ENCODE measurements at regions not wholly inside any gene's neighbourhood (a gene's known extent, or its start where the extent isn't known, plus 50 kb on each side); places are given as distances from the start of the nearest gene placed in this dataset.

DNA sequence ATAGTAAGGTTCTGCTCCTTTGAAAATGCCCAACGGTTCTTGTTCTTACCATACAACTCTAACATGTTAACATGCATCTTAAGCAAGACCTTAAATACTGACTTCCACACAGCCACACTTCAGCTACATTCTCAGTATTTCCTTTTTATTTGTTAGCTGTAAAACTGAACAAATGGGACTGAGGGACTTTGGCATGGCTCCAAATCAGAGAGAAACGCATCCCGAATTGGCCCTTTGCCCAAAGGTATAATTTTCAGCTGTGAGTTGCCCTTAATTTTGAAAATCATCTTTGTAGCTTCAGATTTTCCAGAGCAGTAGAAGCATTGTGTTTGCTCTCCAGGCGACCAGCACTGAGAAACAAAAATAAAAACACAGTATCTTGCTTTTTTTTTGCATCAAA, 56.4 kb downstream of the NEUROD6 start:
- DNase-seq = no peak

DNA sequence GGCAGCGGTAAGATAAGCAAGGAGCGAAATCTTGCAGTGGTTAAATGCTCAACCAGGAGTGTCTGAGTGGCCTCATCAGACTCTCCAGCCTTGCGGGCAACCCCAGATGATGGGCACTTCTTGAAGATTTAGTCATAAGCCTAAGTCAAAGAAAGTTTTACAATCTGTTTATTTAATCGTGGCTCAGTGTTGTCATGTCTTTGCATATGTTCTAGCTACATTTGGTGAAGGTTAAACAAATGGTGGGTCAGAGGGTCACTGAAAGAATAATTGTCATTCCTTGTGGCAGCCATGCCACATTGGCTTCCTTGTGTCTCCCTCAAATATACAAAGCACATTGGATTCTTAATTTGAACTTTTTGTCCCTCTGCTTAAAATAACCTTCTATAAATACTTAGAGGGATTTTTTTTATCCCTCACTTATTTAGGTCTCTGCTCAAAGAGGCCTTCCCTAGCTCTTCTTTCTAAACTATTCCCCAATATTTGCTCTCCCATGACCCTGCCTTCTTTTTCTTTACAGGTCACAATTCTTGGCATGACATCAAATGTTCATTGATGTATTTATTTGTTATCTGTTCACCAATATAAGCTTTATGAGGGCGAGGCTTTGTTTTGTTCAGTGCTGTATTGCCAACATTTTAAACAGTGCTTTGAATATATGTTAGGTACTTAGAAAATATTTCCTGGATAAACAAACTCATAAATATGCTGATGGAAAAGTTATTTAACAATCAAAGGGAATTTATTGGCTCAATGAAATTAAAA, 68.7 kb downstream of the NEUROD6 start:
- no peak for DNase-seq

DNA sequence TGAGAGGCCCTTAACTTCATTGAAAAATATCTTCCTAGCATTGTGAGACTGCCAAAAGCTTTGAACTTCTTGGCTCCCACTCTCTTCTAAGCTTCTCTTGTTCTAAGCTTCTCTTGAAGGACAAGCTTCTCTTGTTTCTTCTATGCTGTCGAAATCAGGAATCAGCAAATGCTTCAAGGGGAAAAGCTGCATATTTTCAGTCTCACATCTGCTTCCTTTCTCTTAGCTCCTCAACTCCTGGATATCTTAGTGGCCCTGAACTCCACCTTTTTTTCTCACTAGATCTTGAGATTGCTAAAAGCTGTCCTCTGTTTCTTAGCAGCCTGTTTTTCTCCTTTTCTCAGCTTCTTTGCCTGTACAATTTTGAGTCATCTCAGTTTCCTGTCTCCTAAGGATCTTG, 73.0 kb downstream of the NEUROD6 start:
- no peak for DNase-seq

DNA sequence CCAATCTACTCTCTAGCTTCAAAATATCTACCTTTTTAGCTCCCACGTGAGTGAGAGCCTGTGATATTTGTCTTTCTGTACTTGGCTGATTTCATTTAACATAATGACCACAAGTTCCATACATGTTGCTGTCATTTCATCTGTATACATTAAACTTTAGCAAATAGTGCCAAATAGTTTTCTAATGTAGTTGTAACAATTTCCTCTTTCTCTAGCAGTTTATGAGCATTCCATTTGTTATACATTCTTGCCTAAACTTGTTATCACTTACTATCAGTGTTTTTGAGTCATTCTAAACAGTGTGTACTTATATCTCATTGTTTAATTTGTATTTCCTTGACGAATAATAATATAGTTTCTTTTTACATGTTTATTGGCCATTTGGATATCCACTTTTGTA, 77.2 kb downstream of the NEUROD6 start:
- no peak for DNase-seq

DNA sequence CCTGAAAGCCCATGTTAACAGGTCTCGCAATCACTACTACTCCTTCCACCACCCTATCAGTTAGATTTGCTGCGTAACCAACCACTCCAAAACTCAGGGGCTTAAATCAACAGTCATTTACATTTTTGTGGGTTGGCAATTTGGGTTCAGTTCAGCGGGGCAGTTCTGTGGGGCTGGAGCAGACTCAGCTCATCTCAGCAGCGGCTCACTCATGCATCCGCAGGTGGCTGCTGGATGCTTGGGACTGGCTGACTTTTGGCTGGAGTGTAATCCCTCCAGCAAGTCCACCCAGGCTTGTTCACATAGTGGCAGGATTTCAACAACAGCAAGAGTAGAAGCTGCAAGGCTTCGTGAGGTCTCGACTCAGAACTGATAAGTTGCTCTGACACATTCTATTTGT, 79.2 kb downstream of the NEUROD6 start:
- DNase-seq = no peak

DNA sequence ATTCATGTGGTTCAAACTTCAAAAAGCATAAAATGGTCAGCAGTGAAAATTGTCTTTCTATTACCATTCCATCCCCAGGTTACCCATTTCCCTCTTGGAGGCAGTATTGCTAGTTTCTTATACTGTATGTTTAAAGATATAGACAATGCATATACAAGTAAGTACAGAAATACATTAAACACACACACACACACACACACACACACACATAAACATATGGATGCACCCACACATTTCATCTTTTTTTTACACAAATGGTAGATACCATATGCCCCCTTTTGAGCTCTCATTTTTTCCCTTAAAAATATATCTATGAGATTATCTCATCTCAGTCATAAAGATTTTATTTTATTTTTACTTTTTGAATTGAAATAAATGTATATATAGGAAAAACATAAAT, 79.7 kb downstream of the NEUROD6 start:
- DNase-seq = no peak

DNA sequence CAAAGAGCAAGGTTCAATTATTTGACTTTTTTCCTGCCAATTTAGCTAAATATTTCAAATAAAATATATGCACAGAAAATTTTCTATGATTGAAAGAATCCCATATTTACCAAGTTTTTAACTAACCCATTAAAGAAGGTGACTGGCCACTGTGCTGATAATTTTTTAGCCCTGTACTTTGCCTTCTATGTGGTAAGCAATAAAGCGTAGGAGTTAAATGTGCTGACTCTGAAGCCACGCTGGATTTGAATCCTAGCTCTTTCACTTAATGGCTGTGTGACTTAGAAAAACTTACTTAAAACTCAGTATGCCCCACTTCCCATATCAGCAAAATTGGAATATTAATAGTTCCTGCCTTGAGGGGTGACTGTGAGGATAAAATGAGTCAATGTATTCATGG, 82.1 kb downstream of the NEUROD6 start:
- no peak for DNase-seq

DNA sequence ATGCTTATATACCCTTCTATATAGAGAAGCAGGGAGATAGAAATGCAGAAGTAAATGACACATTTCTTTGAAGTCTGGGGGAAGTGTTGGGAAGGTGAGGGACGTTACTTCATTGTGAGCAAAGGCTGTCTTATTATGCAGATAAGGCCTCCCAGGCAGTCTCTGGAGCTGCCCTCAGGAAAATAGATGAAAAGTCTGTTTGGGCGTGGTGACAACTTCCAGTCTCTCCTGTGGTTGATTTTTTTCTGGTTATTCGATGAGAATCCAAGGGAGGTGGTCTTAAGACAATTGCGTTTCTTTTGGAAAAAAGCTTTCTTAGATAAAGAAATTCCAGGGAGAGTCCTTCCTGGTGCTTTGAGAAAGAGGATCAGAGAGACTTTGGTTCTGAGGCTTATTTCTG, 84.0 kb downstream of the NEUROD6 start:
- peak; percentile 0 for DNase-seq

DNA sequence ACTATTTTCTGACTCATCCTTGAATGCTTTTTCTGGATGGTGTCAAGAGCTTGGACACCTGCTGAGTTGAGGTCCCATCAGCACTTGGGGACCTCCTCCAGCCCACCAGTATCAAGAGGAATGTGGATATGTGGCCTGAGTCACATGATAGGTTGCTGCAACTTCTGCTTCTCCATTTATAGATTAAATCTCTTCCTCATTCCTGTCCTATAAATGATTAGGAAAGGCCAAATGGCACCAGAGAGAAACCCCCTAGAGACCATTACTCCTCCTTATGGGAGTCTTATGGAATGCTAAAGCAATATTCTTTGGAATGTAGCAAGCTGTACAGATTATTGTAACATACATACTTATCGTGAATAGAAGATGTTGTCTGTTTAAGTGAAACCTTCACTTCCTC, 85.6 kb downstream of the NEUROD6 start:
- peak; percentile 1 for DNase-seq

DNA sequence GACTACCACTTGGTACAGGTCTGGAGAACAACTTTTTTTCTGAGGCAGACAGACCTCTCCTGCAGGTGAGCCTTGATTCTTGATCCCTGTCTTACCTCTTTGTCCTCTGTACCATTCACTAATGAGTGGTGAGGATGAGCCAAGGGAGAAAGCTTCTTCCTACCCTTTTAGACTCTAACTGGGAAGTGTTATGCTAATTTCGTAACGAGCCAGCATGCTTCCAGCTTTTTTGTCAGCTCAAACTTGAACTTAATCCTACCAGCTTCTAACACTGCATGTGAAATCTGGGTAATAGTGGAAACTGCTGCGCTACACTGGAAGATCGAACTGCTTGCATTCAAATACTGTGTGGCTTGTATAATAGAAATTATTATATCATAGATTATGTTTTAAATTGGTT, 87.0 kb downstream of the NEUROD6 start:
- DNase-seq = no peak

DNA sequence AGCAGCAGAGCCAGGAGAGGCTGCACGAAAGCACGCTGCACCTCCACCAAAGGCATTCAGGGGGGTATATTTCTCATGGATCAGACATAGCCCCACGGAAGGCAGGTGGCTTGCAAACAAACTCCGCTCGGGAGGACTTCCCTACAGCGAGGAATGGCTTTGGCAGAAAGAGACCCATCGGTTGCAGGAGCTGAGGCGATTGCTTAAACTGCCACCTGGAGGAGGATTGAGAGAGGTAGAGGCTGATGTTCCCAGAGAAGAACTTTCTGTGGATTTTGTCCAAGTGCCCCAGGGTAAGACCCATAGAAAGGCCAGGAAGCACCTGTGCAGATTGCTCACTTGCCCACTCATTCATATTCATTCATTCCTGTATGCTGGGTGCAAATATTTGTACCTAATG, 89.1 kb downstream of the NEUROD6 start:
- DNase-seq = no peak

DNA sequence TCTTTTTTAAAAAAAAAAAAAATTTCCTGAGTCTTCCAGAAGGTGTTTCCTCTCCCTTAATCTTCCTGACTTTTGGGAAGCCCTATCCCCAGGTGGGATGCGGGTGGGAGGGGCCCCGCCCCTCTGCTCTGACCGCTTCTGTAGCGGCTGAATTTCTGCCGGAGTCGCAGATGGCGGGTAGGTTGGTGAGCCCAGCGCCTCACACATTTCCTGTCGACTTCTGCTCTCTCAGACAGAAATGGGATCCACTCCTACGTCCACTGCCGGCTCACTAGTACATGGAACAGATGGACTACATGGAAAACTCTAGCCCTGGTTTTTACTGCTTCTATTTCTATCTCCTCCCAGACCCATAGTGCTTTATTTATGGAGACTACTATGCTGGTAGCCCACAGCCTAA, 90.9 kb downstream of the NEUROD6 start:
- DNase-seq = no peak

DNA sequence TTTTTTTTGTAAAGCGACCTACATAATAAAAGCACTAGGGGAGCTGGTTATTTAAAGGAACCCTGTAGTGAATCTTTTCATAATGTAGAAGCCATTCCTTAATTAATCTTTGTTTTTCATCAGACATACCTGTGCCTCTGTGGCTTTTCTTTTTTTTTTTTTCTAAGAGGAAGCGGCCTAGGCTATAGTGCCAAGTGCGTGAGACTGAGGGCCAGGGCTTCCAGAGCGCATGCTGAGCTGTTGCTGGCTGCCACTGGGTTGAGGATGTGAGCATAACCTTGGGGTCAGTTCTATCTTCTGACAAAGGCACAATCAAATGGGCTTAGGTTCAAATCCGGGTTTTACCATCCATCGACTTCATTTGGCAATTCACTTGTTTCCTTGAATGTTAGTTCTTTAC, 103.7 kb downstream of the NEUROD6 start:
- no peak for DNase-seq

DNA sequence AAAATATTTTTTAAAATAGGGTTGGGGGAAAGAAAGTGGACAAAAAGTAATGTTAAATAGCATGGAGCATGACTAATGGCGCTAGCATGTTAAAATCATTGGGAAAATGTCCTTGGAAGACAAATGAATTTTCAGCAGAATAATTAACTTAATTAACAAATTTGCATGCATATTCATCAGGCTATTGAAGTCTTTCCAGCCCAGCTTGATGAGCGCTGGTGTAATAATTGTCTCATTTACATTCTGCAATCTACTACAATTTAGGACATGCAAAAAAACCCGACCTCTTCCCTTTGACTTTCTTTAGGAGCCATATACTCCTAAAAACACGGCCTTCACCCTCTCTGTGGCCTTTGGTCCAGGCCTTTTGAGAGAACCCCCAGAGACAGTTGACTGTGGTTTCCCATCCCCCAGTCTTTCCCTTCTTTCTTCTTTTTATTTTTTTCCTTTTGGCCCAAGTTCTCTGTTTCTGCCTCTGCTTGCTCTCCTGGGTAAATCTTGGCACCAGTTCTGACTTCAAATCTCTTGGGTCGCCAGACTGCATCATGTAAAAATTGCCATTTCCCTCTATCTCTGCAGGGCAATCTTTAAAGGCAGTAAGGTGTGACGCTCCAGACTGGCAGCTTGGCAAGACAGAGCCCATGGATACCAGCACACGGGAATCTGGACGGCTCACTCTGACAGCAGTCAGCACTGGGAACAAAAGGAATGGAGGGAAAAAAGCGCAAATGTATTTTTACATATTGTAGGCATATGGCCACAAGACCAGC, 105.5 kb downstream of the NEUROD6 start:
- DNase-seq = no peak

DNA sequence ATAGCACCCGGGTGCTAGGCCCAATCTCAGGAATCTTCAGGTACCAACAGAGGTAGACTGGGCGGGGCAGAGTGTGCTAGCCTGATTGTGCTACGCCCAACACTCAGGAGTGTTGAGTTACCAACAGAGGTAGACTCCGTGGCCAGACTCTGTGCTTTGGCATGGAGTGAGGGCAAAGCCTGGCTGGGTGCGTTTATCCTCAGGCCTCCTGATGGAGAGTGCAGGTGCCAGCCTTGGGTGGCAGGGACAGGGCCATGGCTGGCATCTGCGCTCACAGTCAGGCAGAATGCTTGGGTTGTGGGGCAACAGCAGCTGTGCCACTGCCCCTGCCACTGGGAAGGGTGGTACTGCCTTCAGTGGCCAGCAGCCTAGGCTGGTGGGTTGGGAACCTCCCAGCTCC, 111.6 kb downstream of the NEUROD6 start:
- no peak for DNase-seq

DNA sequence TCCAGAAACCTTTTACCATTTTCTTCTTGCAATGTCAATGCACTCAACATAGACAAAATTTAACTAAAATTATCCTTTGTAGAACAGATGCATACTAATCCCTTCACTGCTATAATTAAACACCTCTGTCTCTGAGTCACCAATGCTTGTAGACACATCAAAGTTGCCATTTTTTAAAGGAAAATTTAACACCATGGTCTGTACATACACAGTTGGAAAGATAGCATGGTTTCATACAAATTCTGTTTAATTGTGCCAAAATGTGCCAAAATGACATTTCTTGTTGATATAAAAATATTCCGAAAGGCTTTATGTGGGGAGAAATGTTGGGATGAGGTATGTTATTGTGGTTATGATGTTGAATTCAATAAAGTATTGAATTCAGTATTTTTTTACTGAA, 125.8 kb downstream of the NEUROD6 start:
- no peak for DNase-seq

DNA sequence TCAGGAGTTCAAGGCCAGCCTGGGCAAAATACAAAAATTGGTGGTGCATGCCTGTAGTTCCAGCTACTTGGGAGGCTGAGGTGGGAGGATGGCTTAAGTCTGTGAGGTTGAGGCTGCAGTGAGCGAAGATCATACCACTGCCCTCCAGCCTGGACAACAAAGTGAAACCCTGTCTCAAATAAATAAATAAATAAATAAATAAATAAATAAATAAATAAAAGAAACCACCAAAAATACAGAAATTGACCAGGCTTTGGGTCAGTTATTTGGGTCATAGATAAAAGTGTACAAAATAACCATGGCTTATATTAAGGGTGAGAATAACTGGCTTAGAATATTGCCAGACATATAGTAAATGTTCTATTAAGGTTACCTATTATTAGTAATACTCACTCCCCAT, 129.2 kb downstream of the NEUROD6 start:
- DNase-seq = no peak

DNA sequence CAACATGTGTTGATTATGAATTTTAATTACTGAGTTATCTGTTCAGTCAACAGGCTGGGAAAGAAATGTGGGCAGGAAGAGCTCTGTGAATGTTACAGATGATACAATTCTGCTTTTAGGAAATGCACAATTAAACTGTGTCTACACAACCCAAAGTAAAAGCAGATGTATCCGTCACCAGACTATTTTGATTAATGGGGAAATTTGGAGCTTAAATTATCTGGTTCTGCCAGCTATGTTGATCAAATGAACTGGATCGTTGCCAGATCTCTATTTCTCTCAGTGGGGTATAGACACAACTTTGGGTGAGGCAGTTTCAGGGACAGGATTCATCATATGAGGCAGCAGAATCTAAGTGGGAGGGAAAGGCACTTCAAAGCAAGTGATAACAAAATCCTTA, 136.5 kb downstream of the NEUROD6 start:
- DNase-seq = no peak

DNA sequence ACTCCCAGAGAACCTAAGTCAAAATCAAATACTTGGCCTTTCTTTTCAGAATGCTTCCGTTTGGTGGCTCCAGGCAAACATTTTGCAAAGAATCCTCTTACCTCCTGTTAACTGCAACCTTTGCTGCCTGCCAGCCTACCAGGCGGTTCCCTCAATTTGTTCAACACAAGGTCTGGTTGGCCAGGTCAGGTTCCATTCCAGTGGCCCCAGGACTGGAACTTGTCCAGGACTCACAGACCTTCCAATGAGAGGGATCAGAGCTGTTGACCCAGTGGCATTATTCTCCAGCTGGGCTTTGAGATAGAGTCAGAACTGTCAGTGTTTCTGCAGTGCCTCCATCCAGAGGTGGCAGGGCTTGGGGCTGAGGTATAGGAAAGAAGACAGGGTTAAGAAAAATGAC, 137.0 kb downstream of the NEUROD6 start:
- DNase-seq = no peak

DNA sequence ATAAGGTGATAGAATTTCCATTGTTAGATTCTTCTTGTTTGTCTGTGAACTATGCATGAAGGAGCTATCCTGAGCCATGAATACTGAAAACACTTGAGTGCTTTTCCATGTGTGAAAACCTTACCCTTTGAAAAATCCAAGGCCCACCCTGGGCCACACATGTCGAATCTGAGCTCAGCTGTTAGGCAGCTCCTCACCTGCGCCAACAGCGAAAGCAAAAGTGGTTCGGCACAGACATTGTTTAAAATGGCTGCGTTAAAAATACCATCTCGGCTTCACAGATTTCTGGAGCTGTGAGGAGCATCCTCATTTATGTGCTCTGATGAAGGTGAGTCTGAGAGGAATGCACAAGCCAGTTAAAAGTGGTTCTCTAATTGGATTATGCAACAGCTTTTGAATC, 137.7 kb downstream of the NEUROD6 start:
- no peak for DNase-seq

DNA sequence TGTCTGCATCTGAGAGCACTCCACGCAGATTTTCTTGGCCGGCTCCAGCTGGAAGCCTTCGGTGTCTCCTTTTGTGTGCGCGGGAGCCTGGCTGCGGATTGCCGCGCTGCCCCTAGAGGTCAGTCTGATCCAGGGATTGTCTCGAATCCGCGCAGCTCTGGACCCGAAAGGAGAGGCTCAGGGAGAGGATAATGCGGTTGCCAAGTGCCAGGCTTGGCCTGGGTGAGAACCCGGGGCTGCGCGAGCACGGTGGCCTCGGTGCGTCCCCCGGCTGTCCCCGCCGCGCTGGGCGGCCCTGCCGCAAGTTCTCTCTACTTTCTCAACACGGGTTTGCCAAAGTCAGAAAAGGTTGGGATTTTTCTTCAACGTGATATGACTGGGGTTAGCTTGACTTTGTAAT, 140.9 kb downstream of the ADCYAP1R1 start:
- peak; percentile 39 for DNase-seq

DNA sequence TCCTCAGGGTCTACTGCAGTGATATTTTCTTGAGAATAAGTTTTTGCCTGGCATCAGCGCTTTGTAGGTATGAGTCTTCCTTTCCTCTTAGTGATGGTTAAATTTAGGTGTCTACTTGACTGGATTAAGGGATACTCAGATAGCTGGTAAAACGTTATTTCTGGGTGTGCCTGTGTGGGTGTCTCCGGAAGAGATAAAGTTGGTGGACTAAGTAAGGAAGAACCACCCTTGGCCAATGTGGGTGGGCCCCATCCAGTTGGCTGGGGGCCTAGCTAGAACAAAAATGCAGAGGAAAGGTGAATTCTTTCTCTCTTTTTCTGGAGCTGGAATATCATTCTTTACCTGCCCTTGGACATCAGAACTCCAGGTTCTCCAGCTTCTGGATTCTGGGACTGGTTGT, 138.8 kb downstream of the ADCYAP1R1 start:
- DNase-seq = no peak

DNA sequence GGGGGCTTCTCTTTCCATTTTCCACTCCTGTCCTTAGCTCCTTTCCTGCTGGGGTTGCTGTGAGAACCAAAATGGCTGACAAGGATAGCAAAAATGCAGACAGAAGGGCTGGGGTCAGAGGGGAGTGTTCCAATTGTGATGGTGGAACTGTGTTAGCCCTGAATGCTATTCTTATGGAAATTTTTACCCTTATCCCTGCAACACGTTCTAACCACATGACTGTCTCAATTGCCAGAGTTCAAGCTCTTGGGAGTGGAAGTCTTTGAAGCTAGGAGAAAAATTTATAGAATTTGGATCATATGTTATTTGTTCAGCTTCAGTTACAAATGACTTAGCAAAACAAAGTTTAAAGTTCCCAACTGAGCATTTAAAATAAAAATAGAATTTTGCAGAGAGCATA, 134.1 kb downstream of the ADCYAP1R1 start:
- DNase-seq = no peak

DNA sequence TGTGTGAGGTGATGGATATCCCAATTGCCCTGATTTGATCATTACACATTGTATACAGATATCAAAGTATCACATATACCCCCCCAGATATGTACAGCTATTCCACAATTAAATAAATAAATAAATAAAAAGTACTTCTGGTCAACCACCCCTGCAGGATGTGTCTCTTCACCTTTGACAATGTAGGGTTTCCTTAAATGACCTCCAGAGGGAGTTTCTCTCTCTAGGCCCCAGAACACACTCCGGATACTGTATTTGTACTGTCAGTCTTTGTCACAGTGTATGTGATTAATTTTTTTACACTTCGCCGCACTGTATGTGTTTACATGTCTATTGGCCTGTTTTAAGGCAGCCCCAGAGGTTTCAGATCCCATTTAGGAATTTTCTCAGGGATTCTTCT, 123.6 kb downstream of the ADCYAP1R1 start:
- peak; percentile 6 for DNase-seq

DNA sequence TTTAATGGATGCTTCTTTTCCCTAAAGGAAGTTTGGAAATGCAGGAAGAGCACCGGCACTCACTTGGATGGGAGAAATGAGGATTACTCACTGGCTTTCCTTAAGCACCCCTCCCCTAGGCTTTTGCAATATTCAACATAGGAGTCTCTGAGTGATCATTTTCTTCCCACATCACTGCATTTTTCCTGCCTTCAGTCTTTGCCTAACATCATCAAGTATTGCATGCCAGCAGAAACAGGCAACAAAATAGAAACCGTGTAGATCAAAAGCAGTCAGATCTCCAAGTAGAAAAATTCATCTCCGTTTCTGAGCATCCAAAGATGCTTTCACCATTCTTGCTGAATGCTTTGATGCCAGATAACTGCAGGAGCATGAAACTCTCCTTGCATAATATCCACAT, 119.9 kb downstream of the ADCYAP1R1 start:
- no peak for DNase-seq

All from OCI-M1 (cell line).